ENCODE measurements at regions not wholly inside any gene's neighbourhood (a gene's known extent, or its start where the extent isn't known, plus 50 kb on each side); places are given as distances from the start of the nearest gene placed in this dataset.

DNA sequence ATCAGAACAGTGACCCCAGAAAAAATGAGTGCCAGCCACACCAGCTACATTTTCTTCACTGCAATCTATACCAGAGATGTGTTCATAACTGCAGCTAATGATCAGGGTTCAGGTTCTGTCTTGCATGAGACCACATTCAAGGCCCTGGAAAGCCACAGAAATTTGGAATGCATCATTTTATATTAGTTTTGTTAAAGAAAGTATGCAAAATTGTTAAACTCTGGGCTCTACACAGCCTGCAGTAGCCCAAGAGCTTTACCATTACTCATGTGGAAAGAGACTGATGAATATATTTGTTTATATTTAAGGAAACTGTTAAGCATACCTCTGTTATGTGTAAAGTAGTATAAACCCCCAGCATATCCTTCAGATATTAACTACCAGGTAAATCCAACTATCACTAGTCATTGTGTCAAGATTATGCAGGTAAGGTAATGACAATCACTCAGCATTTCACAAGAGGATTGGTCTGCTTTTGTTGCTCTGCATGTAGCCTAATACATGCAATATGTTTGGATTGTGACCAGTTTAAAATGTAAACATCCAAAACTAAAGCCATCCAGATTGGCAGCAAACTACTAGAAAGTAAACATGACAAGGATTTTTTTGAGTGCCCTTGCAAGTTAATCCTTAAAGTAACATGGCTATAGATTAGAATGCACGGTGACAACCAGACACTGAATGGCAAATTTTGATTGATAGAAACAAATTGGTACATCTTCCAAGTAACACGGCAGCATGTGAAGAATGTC, 429.1 kb upstream of the ARGLU1 start:
- DNase-seq = no peak

DNA sequence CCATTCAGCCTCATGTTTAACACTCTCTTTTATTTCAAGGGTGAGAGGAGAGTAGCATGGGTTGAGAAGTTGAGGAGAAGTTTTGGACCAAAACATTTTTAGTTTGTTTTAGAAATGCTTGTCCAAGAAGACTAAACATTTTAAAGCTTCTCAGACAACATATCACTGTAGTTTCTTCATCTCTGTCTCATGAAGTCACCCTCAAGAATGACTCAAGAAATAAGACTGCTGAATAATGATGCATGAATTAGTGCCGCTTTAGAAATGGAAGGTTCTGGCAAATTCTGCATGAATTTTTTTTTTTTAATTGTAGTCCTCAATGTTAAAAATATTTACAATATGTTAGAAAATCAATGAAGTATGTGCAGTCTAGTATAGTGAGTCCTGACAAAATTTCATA, 422.7 kb upstream of the ARGLU1 start:
- DNase-seq = no peak

DNA sequence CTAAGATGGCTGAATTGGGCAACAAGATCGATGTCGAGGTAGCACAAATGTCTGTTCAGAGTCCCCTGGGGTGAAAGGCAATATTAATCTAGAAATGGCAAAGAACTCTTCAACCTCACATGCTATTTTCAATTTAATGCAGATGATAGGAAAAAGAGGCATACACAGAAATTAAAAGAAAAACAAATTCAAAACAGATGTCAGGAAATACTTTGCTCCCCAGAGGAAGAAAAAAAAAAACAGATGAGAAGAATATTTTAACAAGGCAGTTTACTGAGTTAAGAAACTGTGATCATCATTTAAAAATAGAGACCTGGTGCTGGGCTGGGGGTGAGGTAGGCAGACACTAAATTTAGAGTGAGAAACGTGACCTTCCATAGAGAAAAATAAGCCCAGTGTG, 421.9 kb upstream of the ARGLU1 start:
- no peak for DNase-seq

DNA sequence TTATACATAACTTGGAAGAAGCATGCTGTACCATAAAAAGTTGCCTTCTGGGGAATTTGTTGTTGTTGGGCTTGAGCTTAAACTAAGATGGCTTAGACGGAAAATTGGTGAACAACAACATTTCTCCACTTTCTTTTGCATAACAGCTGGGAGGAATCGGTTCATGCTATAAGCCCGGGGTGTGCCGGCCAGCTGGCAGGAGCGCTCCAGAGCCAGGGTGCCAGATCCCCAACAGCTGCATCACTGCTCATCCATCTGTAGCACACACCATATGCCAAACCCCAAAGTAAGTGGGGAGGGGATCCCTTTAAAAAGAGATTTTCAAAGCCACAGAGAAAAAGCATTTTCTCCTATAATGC, 419.5 kb upstream of the ARGLU1 start:
- DNase-seq = no peak

DNA sequence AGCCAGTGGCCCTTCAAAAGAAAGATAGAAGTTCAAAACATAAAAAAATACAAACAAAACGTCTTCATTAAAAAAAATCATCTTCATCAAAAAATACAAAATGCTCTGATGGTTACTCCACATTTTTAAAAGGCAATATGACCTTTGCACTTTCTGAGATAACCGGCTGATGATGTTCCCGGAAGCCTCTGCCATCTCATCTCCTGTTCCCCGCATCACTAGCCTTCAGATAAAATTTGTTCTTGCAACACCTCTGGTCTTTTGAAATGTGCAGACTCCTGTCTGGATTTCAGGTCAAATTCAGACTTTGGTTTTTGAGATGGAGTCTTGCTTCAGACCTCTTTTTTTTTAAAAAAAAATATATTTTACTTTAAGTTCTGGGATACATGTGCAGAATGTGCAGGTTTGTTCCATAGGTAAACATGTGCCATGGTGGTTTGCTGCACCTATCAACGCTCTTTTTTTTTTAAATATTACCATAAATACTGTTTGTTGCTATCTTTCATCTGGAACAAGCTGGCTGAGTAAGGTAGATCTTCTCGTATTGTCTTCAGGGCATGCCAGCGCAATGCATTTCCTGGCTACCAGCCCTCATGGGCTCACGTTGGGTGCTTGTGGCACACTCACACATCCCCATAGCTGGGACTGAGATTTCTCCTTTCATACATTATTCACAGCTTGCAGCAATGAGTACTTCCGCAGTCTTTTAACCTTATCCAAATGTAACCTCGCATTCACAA, 418.9 kb upstream of the ARGLU1 start:
- no peak for DNase-seq

DNA sequence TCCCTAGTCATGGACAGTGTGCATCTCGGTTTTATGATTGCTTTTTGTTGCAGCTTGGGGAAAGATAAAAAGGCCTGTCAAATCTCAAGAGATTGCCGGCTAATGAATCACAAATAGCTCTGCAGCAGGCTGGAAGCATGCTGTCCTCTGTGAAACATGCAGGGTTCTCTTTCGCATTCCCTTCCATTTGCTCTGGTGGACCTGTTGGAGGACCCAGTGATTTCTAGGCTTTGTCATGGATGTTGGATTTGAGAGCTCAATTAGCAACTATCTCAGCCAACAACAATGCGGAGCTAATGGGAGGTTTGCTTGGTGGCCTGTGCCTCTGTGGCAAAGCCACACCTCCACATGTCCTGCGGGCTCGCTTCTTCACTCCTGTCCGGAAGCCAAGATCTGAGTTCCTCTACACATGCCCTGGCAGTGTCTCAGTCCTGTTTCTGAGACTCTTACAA, 418.1 kb upstream of the ARGLU1 start:
- DNase-seq = no peak

DNA sequence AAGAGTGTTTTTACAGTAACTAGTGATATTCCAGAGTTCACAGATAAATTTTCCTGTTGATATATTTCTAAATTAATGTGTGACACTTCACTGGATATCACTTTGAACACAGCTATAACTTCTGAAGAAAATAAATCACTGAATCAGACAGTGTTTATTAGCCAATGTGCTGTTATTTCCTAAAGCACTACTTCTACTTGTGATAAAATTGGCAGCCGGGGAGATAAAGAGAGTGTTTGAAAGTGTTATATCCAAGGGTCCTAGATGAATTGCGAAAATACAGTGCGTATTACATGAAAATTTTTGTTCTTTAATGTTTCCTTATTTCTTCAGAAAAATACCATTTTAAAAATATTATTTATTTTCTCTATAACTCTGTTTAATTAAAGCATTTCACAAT, 417.5 kb upstream of the ARGLU1 start:
- no peak for DNase-seq

DNA sequence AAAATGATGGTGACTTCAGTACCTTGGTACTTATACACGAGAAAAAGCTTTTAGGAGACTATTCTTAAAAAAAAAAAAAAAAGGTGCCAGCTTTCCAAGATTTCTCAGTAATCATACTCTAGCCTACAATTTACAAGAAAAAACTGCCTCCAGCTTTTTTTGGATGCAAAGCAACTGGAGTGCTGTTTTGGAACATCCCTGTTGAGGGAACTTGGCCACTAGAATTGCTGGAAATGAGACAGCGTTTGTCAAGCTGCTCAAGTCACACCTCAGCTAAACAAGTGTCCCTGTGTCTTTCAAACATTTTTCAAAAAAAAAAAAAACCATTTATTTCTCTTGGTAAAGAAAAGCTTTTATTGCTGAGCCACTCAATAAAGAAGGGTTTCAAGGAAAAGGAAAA, 413.1 kb upstream of the ARGLU1 start:
- no peak for DNase-seq

DNA sequence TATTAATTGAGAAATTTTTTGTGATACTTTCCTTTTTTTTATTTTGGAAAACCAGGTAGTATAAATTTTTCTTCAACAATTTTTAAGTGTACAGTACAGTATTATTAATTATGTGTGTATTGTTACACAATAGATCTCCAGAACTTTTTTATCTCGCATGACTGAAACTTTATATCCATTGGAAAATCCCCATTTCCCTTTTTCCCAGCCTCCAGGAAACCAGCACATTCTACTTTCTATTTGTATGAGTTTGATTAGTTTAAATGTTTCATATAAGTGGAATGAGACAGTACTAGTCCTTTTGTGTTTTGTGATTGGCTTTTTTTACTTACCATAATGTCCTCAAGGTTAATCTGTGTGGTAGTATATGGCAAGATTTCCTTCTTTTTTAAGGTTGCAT, 399.5 kb upstream of the ARGLU1 start:
- DNase-seq = no peak

DNA sequence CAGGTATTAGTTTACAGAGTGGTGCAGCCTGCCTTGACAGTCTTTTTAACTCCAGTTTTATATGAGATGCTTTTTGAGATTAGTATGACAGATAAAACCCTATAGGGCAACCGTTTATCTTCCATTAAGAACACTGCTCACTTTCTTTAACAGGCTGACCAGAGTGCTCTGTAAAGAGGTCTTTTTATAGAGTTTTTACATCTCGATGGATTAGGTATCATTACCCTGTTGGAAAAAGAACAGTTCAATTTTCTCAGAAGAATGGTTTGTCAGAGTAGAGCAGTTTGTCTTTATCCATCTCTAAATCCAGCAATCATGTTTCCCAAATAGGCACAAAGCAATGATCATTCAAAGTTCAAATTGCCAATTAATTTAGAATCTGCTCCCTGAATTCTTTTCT, 395.2 kb upstream of the ARGLU1 start:
- no peak for DNase-seq

DNA sequence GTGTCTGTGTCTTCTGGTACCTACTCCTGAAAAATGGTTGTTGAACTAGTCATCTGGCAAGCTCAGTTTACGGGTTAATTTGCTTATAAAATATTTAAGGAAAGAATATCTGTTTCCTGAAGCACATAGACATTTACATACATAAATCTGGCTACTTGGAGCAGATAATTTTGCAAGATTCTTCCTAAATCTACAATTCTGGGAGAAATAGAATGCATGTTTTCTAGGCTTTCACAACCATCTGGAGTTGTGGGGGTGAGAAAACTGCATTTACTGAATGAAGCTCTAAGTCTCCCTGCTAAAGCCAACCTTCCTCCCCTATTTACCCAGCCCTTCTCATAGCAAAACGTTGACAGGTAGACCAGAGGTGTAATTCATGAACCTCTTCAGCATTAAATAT, 393.7 kb upstream of the ARGLU1 start:
- DNase-seq = no peak

DNA sequence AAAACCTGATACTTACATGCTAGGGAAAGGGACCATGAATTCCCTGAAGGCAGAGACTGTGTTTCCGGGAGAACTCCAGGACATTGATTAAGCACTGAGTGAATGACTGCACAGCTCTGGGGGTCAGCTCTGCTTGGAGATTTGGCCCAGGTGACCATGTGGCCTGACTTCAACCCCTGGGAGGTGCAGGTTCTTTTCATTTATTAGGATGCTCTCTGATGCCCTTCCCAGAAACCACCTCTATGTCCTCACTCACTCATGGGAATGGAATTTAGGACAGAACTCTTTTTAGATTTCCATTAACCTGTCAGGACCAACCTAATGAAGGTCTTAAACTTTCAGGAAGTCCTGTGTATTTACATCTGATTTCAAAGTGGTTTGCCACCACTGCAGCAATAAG, 393.3 kb upstream of the ARGLU1 start:
- DNase-seq = no peak

DNA sequence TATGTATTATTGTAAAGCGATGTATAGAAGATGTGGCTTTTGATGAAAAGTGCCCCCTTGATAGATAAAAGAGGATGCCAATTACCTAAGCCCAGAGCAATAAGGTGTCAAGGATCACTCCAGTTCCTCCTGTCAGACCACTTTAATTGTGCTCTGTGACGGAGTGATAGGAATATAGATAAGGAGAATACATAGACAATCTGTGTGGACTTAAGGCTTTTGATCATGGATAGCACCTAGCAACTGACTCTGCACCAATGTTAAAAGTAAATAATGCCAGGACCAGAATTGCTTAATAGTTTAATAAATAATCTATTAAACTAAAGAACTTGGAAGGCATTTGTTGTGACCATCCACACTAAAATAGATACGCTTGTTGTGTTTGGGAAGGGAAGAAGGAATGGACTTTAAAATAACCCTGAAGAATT, 390.7 kb upstream of the ARGLU1 start:
- DNase-seq = no peak

DNA sequence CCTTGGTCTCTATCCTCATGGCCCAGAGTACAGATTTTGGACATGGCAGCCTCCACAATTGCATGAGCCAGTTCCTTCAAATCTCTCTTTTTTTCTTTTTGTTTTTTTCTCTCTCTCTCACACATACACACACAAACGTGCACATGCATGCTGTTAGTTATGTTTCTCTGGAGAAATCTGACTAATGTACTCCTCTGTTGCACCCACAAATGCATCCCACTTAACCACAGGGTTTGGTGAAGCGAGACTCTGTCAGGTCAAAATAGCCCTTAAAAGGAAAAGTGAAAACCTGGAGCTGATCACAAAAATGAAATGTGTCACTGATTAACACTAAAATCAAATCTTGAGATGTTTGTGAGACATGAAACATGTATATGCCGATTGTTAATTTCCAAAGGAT, 374.6 kb upstream of the ARGLU1 start:
- DNase-seq = no peak

DNA sequence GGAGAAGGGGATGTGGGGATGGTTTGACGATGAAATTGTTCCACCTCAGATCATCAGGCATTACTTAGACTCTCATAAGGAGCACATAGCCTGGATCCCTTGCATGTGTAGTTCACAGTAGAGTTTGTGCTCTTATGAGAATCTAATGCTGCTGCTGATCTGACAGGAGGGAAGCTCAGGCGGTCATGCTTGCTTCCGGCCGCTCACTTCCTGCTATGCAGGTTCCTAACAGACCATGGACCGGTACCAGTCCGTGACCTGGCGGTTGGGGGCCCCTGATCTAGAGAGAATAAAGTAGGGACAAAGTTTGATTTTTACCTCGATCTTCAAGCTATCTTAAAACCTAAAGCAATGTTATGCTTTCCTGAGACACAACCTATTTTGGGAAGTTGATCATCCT, 373.8 kb upstream of the ARGLU1 start:
- no peak for DNase-seq

DNA sequence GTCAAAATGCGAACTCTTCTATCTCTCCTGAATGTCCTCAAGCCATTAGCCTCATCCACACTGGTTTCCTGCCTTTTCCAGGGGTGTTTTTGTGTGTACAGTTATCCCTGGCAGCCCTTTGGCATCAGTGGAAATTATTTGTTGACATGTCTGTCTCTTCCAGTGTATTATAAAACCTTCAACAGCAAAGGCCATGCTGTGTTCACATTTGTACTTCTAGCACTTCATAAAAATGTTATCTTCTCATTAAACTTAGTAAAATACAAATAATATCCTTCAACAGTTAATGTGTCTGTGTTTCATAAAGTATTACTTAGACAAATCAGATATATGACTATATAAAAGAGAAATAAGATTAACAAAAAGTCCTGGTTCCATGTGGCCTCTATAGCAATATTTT, 359.5 kb upstream of the ARGLU1 start:
- no peak for DNase-seq

DNA sequence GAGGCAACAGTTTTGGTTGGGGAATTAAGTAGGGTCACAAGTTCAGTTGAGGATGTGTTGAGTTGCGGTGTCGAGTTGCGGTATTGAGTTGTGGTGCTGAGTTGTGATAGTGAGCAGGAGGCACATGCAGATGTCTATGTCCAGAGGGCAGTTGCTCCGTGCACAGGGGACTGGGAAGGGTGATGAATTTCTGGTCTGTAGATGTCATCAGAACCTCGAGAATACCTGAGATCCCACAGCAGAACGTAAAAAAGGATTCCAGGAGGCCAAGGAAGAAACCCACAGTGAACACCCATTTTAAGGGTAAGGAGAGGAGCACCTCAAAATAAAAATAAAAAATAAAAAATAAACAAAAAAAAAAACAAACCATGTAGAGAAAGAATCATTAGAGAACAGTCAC, 354.4 kb upstream of the ARGLU1 start:
- DNase-seq = no peak

DNA sequence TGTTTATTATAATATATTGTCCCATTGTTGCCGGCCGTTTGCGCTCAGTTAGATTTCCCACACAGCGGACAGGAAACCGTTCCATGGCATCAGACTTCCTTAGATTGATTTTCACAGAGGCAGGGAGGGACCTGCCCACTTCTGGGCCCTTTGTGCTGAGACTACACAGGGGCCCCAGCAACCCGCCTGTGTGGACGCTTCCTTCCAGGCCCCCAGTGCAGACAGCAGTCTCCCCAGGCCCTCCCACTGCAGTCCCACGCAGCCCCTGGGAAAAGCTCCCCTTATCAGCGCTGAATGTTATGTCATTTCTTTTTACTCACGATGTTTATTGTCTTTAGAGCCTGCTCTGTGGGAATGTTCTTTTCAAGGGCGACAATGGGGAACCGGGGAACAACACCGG, 351.7 kb upstream of the ARGLU1 start:
- DNase-seq = no peak

DNA sequence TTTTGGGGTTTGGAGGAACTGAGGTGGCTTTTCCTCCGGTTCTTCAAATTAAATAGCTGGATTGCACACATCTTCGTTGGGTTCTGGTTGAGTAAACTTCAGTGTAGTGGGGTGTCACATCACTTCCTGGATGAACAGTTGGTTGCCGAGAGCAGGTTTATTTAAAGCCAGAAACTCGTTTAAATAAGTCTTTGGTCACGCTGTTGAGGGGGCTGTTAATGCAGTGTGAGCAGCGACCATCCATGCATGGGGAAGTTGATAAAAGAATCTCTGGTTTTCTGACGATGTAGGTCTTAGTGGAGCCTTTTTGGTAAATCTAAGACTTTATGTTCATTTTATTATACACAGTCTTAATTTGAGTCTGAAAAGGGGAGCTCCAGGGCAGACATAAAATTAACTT, 351.2 kb upstream of the ARGLU1 start:
- no peak for DNase-seq

DNA sequence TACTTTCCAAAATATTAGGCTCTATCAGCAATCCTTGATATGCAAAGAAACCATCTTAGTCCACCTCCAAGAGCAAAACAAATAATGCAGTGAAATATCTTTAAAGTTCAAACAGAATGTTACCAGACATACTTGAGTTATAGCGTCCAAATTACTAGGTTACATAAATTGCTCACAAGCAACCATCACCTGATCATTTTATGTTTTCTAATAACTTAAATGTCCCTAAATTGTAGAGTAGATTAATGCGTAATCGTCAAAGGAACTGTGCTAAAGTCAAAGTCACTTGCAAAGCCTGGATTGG, 350.6 kb upstream of the ARGLU1 start:
- no peak for DNase-seq

DNA sequence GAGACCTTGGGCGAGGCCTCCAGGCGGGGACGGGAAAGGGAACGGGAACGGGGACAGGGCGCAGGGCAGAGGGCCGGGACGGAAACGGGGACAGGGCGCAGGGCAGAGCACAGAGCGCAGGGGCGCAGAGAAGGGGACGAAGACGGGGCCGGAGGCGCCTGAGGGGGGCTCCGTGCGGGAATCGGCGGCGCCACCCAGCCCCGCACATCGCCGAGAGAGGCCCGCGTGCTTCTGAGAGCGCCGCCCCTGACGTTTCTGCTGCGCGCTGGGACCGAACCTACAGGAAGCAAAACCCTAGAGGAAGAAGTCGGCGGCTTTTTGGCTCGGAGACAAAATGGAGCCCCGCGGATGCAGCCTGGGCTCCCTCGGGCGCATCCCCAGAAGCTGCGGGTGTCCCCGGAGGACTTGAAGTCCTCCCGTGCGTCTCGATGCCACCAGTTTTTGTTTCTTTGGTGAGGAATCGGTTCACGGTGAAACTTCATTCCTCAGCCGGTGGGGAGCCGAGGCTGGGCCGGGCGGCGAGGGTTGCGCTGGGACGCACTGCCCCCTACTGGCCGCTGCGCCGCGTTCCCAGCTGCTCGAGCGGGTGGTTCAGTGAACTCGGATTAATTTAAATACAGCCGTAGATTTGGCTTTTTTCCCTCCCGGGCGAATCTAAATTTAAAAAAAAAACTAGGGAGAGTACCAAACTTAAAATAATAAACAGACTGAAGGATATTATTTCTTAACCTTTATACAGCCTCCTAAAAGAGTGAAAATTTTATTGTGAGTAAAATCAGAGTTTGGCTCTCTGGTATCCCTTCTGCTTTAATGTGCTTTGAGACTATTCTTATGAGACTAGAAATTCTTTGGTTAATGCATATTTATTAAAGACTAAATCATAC, 350.0 kb upstream of the ARGLU1 start:
- DNase-seq = peak; percentile 12

DNA sequence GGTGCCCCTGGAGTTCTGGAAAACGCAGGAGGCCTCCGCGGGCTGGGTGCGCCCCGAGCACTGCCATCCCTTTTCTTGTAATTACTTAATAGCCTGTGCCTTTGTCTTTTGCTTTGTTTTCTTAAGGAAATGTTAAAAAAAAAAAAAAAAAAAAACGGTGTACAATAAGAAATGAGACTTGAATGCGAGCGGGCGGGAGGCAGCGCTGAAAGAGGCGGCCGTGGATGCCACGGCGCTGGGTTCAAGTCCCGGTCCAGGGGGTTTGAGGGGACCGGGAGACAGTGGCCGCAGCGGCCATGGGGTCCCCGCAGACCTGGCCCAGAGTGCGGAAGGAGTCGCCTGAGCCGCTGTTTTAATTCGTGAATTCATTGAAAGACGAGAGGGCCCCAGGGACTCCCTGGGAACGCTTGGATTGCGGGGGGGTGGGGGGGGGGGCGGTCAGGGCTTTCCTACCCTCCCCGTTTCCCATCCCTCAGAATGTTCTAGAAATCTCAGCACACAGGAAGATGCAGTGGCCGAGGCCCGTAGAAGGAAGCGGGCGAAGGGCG, 349.2 kb upstream of the ARGLU1 start:
- no peak for DNase-seq

DNA sequence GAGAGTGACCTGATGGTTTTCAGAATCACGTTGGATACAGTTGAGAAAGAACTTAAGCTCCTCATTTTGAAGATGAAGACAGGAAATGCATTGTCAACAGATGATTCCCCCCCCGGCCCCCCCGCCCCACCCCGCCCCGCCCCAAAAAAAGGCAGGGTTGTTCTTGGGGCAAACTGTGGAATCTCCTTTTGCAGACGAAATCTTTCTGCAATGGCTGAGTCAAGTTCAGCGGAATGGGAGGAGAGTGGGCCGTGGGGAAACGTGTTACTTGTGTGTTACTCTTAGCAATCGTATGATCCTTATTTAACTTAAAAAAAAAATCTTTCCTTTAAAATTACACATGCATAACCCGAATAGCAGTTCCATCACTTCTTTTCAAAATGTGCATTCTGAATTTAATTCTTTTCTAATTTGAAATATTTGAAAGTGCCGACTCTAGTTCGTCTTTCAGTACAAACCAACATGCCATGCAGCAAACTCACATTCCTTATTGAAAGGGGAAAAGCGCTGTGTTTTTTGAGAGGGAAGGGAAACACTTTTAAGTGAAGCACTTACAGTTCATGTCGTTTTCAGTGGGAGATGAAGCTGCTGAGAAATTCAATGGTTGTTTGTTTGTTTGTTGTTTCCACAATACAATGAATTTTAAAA, 348.5 kb upstream of the ARGLU1 start:
- DNase-seq = no peak
